GM19239 (cell line): ENCODE measurements at regions not wholly inside any gene's neighbourhood (a gene's known extent, or its start where the extent isn't known, plus 50 kb on each side); places are given as distances from the start of the nearest gene placed in this dataset.
"Not testable (repeated sequence)": the region's sequence is repeated elsewhere in the genome, so short reads cannot be mapped to it uniquely, and the experiment has no call there.

Experiments
- DNase-seq: peaks from one replicate; pipeline ENCODE4 v3.0.0; 2011; ENCODE audit warnings: low spot score; ENCODE audit not compliant: insufficient read length
- FAIRE-seq: peaks from 2 replicates; lab custom pipeline; 2011; peaks lifted over from hg19 to GRCh38; lab: Jason Lieb, UNC

DNA sequence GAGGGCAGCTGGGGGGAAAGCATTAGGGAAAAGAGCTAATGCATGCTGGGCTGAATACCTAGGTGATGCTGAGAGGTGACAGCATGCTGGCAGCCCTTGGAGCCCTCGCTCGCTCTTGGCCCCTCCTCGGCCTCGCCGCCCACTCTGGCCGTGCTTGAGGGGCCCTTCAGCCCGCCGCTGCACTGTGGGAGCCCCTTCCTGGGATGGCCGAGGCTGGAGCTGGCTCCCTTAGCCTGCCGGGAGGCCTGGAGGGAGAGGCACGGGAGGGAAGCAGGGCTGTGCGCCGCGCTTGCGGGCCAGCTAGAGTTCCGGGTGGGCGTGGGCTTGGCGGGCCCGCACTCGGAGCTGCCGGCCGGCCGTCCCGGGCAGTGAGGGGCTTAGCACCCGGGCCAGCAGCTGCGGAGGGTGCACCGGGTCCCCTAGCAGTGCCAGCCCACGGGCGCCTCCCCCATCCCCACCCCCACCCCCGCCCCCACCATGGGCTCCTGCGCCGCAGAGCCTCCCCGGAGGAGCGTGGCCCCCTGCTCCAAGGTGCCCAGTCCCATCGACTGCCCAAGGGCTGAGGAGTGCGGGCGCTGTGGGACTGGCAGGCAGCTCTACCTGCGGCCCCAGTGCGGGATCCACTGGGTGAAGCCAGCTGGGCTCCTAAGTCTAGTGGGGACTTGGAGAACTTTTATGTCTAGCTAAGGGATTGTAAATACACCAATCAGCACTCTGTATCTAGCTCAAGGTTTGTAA, 1664.7 kb downstream of the BRINP3 start:
- not testable (repeated sequence) for DNase-seq, FAIRE-seq

DNA sequence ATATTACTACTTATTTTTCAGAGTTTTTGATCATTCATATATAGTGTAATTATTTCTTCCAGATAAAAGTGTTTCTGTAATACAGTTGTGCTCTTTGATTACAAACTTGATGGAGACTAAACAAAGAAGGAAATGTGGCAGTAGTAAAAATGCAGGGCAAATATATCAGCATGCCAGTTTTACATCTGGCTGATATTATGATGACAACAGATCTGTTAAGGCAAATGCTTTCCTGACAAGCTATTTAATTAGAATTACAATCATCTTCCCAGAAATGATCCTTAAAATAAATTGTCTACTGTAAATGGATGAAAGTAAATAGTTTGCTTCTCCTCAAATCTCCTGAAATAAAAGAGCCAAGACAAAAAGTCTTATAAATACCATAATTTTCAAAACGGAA, 1659.8 kb downstream of the BRINP3 start:
- DNase-seq (no peak), FAIRE-seq (no peak)

DNA sequence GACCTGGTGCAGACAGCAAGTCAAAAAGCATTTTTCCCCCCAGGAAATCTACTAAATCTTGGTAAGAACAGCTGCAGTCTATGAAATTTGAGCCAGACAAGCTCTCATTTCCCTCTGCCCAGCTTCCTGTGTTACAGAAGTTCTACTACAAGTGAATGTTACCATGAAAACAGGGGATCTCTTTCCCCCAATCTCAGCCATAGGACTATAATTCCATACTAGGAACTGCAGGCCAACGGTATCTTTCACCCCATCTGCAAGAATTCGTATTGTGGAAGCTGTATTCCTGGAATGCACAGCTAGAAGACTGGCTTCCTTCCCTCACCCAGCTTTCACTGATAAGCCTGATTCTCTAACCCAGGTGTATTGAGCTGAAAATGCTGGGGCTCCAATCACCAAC, 1655.4 kb downstream of the BRINP3 start:
- DNase-seq (no peak), FAIRE-seq (no peak)

DNA sequence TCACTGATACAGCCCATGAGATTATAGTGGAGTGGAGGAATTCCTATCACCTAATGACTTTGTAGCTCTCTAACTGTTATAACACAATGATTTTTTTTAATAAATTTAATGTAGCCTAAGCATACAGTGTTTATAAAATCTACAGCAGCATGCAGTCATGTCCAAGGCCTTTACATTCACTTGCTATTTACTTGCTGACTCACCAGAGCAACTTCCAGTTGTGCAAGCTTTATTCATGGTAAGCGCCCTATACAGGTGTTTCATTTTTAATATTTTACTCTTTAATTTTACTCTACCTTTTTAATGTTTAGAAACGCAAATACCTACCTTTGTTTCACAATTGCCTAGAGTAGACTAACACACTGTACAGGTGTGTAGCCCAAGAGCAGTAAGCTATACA, 1652.2 kb downstream of the BRINP3 start:
- no peak for FAIRE-seq

DNA sequence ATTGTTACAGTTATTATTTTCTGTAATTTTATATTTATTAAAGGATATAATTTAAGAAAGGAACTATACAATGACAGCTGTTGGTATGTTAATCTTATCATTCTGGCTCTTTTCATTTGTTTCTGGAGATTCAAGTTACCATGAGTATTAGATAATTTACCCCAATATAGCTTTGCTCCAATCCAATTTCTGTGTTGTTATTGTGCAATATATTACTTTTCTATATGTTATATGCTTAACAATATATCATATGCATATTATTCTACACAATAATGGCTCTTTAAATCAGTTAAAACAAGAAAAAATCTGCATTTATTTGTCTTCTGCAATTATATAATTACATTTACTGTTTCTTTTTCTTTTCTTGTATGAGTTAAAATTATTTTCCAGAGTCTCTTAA, 1650.9 kb downstream of the BRINP3 start:
- FAIRE-seq (no peak), DNase-seq (no peak)

More for the DNA sequence above, 1652.2 kb downstream of the BRINP3 start:
- no peak for DNase-seq

DNA sequence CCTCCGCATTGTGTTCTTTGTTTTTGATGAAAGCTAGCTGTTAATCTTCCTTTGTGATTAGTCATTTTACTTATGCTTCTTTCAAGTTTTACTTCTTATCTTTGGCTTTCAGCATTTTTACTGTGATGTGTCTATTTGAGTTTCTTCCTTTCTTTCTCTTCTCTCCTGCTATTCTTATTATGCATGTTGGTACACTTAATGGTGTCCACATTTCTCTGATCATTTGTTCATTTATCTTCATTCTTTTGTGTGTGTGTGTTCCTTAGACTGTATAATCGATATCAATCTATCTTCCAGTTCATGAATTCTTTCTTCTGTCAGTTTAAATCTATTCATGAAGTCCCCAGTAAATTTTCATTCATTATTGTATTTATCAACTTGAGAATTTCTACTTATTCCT, 1650.3 kb downstream of the BRINP3 start:
- no peak for DNase-seq
- FAIRE-seq = no peak

DNA sequence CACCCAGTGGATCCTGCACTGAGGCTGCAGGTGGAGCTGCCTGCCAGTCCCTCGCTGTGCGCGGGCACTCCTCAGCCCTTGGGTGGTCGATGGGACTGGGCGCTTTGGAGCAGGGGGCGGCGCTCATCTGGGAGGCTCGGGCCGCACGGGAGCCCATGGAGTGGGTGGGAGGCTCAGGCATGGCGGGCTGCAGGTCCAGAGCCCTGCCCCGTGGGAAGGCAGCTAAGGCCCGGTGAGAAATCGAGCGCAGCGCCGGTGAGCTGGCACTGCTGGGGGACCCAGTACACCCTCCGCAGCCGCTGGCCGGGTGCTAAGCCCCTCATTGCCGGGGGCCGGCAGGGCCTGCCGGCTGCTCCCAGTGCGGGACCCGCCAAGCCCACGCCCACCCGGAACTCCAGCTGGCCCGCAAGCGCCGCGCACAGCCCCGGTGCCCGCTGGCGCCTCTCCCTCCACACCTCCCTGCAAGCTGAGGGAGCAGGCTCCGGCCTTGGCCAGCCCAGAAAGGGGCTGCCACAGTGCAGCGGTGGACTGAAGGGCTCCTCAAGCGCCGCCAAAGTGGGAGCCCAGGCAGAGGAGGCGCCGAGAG, 1636.5 kb downstream of the BRINP3 start:
- not testable (repeated sequence) for FAIRE-seq, DNase-seq

DNA sequence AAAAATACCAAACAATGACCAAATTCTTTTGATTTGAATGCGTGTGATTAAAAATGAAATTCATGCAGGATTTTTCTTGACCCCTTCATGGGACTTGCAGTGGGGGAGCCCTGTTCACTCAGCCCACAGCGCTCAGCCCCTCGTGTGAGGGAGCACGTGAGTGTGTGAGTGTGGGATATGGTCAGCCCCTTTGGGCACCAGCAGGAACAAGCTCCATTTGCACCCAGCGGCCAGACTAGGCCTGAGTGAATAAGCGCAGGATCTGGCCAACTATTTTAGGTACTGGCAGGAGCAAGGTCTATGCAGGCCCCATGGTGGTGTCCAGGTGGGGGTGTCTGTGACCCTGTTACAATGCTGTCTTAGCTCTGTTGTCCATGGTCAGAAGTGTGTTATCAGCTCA, 1631.2 kb downstream of the BRINP3 start:
- FAIRE-seq = no peak
- no peak for DNase-seq

DNA sequence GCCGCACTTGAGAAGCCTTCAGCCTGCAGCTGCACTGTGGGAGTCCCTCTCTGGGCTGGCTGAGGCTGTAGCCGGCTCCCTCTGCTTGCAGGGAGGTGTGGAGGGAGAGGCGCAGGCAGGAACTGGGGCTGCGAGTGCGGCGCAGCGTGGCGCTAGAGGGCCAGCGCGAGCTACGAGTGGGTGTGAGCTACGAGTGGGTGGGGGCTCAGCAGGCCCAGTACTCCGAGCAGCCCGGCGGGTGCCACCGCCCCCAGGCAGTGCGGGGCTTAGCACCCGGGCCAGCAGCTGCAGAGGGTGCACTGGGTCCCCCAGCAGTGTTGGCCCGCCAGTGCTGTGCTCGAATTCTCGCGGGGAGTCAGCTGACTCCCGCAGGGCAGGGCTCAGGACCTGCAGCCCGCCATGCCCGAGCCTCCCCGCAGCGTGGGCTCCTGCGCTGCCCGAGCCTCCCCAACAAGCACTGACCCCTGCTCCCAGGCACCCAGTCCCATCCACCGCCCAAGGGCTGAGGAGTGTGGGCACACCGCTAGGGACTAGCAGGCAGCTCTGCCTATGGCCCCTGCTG, 1620.1 kb downstream of the BRINP3 start:
- FAIRE-seq = no peak
- DNase-seq = no peak

DNA sequence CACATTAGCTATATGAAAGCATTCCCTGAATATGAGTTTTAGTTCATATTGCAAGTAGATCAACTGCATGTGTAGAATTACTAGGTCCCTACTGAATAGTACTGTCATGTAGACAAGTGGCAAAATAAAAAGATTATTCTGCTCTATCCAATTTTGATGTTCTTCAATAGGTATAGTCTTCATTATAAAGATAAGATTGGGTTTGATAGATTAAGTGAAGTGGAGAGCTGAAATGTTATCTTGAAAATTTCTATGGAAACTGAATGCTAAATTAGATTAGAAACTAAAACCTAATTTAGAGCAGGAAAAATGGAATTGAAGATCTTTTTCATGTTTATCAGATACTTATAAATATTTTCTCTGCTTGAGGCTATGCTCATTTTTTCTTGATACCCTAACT, 1610.0 kb downstream of the BRINP3 start:
- DNase-seq (no peak), FAIRE-seq (no peak)

DNA sequence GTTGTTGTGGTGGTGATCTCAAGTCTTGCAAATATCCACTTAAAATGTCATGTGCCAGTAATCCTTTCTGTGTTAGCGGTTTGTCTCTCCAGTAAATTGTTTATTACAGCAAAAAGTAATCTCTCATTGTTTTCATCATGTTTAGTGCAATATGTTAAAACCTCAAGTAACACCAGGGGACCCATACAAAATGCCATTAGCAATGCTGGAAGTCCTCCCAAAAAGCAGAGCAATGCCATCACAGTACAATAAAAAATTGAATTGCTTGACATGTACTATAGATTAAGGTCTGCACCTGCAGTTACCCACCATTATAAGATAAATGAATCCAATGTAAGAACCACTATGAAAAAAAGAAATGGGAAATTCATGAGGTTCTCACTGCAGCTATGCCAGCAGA, 1606.5 kb downstream of the BRINP3 start:
- no peak for DNase-seq
- no peak for FAIRE-seq

DNA sequence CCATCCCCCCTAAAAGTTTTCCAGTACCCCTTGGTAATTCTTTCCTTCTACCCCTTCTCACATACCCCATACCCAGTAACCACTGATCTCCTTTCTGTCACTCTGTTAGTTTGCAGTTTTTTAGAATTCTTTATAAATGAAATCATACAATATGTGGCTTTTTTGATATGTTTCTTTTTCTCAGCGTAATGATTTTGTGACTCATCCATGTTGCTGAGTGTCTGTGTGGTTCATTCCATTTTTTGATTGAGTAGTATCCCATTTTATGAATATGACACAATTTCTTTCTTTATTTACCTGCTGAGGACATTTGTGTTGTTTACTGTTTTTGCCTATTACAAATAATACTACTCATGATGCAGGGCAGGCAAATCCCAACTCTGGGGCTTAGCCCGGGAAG, 1605.3 kb downstream of the BRINP3 start:
- FAIRE-seq (no peak), DNase-seq (no peak)

DNA sequence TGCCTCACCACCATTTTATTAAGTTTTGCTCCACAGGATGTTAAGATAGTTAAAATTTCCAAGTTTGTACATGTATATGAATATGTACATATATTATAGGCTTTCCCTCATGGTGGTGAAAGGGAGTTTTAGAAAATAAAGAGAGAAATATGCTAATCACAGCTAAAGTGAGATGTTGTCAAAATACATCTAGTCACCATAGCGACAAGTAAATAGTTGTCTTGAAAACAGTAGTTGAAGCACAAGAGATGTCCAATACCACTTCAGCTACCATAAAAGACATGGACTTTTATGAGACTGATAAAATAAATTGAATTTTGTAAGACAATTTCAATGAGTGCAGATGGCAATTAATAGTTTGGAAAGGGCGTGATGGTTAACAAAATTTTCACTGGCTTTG, 1600.0 kb downstream of the BRINP3 start:
- no peak for FAIRE-seq

DNA sequence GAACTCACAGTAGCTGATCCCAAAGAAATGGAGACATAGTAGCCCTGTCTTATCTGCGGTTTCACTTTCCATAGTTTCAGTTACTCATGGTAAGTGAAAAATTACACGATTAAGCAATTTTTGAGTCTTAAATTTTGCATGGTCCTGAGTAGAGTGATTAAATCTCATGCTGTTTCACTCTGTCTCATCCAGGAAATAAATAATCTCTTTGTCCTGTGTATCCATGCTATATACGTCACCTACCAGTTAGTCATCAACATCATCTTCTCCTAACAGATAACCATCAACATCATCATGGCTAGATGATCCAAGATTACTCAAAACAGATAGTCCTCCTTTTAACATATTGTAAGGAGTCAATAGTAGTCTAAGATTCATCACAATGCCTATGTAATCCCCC, 1589.3 kb downstream of the BRINP3 start:
- DNase-seq = no peak

More for the DNA sequence above, 1600.0 kb downstream of the BRINP3 start:
- no peak for DNase-seq

DNA sequence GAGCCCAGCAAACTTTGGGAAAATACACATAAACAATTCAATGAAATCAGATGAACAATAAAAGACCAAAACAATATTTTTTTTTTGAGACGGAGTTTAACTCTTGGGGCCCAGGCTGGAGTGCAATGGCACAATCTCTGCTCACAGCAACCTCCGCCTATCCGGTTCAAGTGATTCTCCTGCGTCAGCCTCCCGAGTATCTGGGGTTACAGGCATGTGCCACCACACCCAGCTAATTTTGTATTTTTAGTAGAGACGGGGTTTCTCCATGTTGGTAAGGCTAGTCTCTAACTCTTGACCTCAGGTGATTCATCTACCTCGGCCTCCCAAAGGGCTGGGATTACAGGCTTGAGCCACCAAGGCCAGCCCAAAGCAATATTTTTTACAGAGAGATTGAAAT, 1588.5 kb downstream of the BRINP3 start:
- DNase-seq (no peak), FAIRE-seq (no peak)

More for the DNA sequence above, 1589.3 kb downstream of the BRINP3 start:
- no peak for FAIRE-seq

DNA sequence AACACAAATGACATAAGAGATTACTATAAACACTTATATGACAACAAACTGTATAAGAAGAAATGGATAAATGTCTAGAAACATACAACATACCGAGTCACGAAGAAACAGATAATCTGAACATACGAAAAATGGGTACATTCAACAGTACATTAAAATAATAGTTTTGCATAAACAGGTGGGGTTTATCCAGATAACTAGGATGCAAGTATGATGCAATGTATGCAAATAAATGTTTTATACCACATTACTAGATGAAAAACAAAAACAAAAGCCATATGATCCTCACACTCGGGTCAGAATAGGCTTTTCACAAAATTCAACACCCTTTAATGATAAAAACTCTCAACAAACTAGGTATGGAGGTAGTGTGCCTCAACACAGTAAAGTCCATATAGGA, 1585.7 kb downstream of the BRINP3 start:
- DNase-seq = no peak
- no peak for FAIRE-seq

DNA sequence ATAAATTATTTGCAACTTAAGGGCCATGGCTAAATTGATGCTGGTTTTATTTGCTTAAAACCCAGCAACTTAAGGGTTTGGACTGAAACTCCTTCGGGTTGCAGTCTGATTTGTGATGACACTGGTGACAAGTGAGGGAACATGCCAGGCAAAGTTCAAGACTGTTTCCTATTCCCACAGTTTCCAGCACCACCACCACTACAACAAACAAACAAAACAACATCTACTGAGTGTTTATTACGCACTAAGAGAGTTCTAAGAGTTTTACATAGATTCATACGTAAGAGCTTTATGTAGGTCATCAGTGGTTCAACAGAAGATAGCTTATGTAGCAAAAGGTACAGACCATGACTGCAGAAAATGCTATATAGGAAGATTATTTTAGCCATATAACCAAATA, 1582.1 kb downstream of the BRINP3 start:
- DNase-seq = no peak
- no peak for FAIRE-seq

DNA sequence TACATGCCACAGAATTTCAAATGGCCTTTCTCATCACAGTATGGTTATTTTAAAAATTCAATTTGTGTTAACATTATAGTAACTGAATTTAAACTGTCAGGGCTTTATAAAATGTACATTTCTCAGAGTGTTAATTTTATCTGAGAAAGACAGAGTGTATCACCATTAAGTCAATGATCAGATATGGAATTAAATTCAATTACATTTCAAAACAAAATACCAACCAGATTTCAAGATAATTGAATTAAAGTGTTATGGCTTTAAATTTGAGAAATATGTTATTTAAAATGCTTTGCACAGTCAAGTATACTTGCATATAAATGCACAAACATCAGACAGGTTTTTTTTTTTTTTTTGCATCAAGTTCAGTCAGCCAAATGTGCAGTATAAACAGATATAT, 1574.4 kb downstream of the BRINP3 start:
- no peak for FAIRE-seq

DNA sequence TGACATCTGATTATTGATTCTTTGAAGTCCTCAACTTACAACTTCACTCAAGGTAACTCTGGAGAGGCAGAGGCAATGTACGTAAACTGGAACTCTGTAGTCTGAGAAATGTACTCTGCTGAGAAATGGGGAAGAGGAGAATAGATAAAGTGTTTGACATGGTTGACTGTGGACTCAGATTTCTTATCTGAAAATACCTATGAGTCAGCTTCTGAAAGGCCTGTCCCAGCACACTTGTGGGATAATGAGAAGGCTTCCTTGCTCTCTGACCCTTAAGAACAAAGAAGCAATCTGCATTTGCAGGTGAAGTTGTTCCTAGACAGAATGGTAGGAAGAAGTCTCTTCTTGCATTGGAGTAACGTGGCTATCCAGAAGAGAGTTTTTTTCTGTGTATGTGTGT, 1573.5 kb downstream of the BRINP3 start:
- DNase-seq = no peak
- no peak for FAIRE-seq

More for the DNA sequence above, 1574.4 kb downstream of the BRINP3 start:
- DNase-seq = no peak

DNA sequence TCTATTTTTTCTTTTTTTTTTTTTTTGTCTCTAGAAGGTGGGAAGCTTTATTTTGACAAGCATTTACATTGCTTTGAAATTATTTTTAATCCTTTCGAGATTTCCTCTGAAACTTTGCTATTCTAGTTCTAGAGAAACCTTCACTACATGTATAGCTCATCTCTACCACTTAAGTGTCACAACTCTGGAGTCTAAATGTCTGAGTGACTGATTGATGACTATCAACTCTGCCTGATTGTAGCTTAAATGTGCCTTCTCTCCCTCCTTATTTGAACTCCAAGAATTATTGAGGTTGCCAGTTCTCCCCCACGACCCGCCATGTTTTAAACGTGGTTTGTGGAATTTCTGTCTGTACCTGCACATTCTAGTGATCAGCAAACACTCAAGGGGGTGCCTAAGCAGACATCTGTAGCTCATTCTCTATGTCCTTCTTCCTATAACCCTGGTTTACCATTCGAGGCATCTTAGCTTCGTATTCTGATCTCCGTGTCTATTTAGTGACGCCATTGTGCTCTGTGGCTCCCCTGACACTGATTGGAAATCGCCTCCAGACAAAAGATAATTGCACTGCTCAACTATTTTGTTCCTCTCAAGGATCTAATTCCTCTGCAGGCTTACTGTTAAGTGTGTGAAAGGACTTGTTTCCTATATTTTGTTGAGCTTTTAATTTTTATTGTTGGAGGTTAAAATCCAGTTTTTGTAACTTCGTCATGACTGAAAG, 1570.6 kb downstream of the BRINP3 start:
- DNase-seq (no peak), FAIRE-seq (no peak)

DNA sequence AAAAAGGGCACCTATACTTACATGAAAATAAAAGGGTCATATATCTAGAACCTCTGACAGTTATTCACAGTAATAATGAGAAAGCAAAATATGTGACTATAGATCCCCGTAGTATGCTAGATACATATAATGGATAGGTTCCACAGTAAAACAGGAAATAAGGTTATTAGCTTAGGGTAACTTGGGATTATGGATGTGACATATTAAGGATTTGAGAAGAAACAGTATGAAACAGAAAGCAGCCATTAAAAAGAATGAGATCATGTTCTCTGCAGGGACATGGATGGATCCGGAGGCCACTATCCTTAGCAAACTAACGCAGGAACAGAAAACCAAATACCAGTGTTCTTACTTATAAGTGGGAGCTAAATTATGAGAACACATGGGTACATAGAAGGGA, 1547.3 kb downstream of the BRINP3 start:
- no peak for FAIRE-seq
- no peak for DNase-seq
